Mucosa of rectum (tissue), 2 donors: ENCODE measurements at regions not wholly inside any gene's neighbourhood (a gene's known extent, or its start where the extent isn't known, plus 50 kb on each side); places are given as distances from the start of the nearest gene placed in this dataset.

Experiments
- H3K27ac ChIP-seq, 2 donors: one replicate each; pipeline ENCODE4 v1.7.0; 2013; ENCODE audit warnings: inconsistent platforms in 2 of 2, low read depth in 2 of 2, low read length in 2 of 2
- H3K27me3 ChIP-seq, 2 donors: one replicate each; pipeline ENCODE4 v1.7.0; 2013; ENCODE audit warnings: low read length in 2 of 2; ENCODE audit not compliant: control insufficient read depth in 2 of 2, insufficient read depth in 2 of 2
- H3K36me3 ChIP-seq, 2 donors: one replicate each; pipeline ENCODE4 v1.7.0; 2013; ENCODE audit warnings: low read length in 2 of 2; ENCODE audit not compliant: control insufficient read depth in 2 of 2, insufficient read depth in 2 of 2
- H3K4me1 ChIP-seq, 2 donors: one replicate each; pipeline ENCODE4 v1.7.0; 2013; ENCODE audit warnings: low read length in 2 of 2, mild to moderate bottlenecking in 1 of 2; ENCODE audit not compliant: control insufficient read depth in 2 of 2, insufficient read depth in 2 of 2
- H3K4me3 ChIP-seq, 2 donors: one replicate each; pipeline ENCODE4 v1.7.0; 2013; ENCODE audit warnings: low read length in 2 of 2
- H3K9ac ChIP-seq, 2 donors: one replicate each; pipeline ENCODE4 v1.7.0; 2013; ENCODE audit warnings: low read length in 2 of 2, low read depth in 1 of 2, mild to moderate bottlenecking in 1 of 2
- H3K9me3 ChIP-seq, 2 donors: one replicate each; pipeline ENCODE4 v1.7.0; 2013; ENCODE audit warnings: low read length in 2 of 2; ENCODE audit not compliant: control insufficient read depth in 2 of 2
- donor health status: healthy.
- donor health status: Normal muscosa, but diverticular disease.

DNA sequence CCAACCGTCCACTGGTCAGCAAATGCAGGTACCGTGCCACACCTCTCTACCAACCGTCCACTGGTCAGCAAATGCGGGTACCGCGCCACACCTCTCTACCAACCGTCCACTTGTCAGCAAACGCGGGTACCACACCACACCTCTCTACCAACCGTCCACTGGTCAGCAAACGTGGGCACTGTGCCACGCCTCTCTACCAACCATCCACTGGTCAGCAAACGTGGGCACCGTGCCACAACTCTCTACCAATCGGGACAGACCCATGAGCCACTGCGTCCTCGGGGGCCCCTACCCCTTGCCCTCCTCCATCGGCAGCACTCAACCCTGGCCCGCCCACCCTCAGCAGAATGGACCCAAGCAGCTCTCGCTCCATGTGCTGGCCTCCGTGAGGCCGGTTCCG, 226.4 kb upstream of the SALL3 start:
- no peak overlapping the region for H3K27ac ChIP-seq
- H3K27me3 ChIP-seq: no peaks in the 10 kb centered on the region
- no peak overlapping the region for H3K9ac ChIP-seq
- H3K4me1 ChIP-seq: no peaks in the 10 kb centered on the region
- no peaks in the 10 kb centered on the region for H3K9me3 ChIP-seq
- H3K4me3 ChIP-seq: no peak overlapping the region
- H3K36me3 ChIP-seq: no peaks in the 10 kb centered on the region

DNA sequence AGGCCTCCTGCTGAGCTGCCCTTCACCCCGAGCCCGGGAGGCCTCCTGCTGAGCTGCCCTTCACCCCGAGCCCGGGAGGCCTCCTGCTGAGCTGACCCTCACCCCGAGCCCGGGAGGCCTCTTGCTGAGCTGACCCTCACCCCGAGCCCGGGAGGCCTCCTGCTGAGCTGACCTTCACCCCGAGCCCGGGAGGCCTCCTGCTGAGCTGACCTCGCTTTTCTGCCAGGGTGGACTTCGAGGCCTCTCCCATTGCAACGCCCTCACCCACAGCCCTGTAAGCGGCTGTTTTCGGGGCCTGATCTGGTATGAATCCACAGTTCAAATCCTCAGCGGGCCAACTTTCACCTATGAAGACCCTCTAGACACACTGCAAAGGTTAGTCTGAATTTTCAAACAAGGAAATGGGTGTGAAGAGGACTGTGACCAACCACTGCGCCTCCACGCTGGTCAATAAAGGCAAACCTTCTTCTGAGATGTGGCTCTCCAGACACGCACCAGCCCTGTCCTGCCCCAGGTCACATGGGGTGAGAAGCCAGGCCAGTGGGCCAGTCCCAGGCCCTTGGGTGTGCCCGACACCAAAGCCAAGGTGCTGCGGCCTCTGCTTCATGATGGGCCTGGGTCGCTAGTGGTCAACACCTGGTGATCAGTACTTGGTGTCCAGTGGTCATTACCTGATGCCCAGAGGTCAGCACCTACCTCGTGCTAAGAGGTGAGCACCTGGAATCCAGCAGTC, 225.1 kb upstream of the SALL3 start:
- H3K27me3 ChIP-seq: no peaks in the 10 kb centered on the region
- H3K9me3 ChIP-seq: no peaks in the 10 kb centered on the region
- H3K9ac ChIP-seq: no peak overlapping the region
- no peak overlapping the region for H3K27ac ChIP-seq
- H3K36me3 ChIP-seq: no peaks in the 10 kb centered on the region
- no peaks in the 10 kb centered on the region for H3K4me1 ChIP-seq
- H3K4me3 ChIP-seq: no peak overlapping the region

DNA sequence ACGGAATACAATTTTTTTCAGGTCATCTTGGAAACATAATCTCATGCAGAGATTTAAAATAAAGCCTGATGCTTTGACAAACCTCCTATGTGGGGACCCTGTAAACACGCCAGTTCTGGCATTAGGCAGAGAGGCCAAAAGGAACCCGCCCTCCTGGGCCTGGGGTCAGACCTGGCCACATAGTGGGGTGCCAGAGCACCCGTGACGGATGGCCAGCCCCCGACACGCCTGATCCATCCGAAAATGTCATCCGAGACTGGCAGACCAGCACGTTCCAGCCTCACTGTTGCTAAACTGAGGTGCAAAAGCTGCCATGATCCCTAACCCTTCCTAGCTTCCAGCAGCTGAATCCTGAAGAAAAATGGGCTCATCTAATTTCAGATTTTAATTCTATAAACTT, 222.6 kb upstream of the SALL3 start:
- H3K9ac ChIP-seq: no peak overlapping the region
- no peaks in the 10 kb centered on the region for H3K36me3 ChIP-seq
- H3K4me1 ChIP-seq: no peaks in the 10 kb centered on the region
- no peaks in the 10 kb centered on the region for H3K9me3 ChIP-seq
- H3K27ac ChIP-seq: no peak overlapping the region
- H3K4me3 ChIP-seq: no peak overlapping the region
- no peaks in the 10 kb centered on the region for H3K27me3 ChIP-seq

DNA sequence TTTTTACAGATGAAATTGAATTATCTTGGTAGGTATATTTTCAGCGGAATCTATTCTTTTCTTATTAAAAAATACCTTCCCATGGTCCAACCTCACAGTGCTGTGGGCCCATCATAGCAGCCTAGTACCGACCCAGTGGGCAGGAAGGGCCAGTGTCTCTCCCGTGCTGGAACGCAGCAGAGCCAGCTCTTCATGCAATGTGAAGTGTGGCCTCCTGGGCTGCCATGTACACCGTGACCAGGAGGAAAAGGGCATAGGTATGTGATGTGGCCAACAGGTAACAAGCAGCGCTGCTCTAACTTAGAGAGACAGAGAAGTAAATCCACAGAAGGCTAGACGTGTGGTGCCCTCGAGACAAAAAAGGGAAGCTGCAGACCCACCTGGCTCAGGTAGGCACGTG, 221.1 kb upstream of the SALL3 start:
- Histone ChIP-seq H3K4me3 (no peak overlapping the region), H3K36me3 (no peaks in the 10 kb centered on the region), H3K9me3 (peaks cover 0 to 3% of the 10 kb centered on the region in 2 donors), H3K27ac (no peak overlapping the region), H3K9ac (no peak overlapping the region), H3K27me3 (no peaks in the 10 kb centered on the region), H3K4me1 (no peaks in the 10 kb centered on the region)

DNA sequence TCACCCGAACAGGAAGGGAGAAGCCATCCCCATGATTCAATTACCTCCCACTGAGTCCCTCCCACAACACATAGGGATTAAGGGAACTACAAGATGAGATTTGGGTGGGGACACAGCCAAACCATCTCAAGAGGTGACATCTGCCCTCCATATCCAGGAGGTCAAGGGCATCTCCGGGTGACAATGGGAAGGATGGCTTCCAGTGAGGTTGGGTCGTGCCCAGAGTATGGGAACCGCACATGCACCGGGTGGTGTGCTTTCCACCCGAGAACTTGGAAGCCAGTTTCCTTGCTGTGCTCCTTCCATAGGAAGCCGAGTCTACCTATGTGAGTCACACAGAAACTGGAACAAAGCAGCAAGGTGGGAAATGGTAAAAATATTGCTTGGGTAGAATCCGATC, 216.9 kb upstream of the SALL3 start:
- Histone ChIP-seq H3K4me3 (no peak overlapping the region), H3K9ac (no peak overlapping the region), H3K27me3 (no peaks in the 10 kb centered on the region), H3K36me3 (no peaks in the 10 kb centered on the region), H3K9me3 (peaks cover 0 to 3% of the 10 kb centered on the region in 2 donors), H3K27ac (no peak overlapping the region), H3K4me1 (no peaks in the 10 kb centered on the region)

DNA sequence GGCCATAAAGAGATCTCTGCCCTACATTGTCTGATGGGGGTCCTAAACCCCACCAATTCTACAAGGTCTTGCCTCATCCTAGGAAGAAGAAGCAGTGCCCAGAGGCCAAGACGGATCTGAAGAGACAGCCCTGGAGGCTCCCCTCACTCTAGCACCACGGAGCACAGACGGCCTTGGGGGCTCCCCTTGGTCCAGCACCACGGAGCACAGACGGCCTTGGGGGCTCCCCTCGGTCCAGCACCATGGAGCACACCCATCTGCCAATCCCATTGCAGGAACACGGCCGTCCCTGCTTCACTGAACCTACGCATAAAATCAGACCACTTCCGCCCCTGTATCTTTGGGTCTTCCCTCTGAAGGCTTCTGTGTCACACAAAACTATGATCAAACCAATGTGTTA, 215.1 kb upstream of the SALL3 start:
- H3K9ac ChIP-seq: no peak overlapping the region
- H3K4me1 ChIP-seq: peaks cover 0 to 4% of the 10 kb centered on the region in 2 donors
- no peak overlapping the region for H3K27ac ChIP-seq
- peaks cover 0 to 3% of the 10 kb centered on the region in 2 donors for H3K9me3 ChIP-seq
- H3K4me3 ChIP-seq: no peak overlapping the region
- H3K36me3 ChIP-seq: no peaks in the 10 kb centered on the region
- no peaks in the 10 kb centered on the region for H3K27me3 ChIP-seq

DNA sequence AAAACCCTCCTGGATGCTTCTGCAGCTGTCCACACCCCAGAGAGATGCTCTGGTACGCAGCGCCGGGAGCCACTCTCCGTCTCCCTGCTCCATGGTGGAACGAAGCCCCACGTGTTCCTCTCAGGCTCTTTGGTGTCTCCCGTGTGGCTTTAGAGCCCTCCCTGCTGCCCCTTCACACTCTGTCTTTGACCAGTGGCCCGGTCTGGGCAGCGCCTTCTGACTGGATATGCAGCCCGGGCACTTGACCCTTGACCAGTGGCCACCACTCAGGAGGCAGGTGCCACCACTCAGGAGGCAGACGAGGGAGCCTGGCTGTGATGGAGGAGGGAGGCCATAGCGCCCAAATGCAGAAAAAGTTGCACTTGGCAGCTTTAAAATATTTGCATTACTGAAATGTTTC, 214.5 kb upstream of the SALL3 start:
- H3K9me3 ChIP-seq: peaks cover 0 to 3% of the 10 kb centered on the region in 2 donors
- H3K36me3 ChIP-seq: no peaks in the 10 kb centered on the region
- H3K27ac ChIP-seq: no peak overlapping the region
- peaks cover 0 to 4% of the 10 kb centered on the region in 2 donors for H3K4me1 ChIP-seq
- H3K9ac ChIP-seq: no peak overlapping the region
- H3K4me3 ChIP-seq: no peak overlapping the region
- no peaks in the 10 kb centered on the region for H3K27me3 ChIP-seq

DNA sequence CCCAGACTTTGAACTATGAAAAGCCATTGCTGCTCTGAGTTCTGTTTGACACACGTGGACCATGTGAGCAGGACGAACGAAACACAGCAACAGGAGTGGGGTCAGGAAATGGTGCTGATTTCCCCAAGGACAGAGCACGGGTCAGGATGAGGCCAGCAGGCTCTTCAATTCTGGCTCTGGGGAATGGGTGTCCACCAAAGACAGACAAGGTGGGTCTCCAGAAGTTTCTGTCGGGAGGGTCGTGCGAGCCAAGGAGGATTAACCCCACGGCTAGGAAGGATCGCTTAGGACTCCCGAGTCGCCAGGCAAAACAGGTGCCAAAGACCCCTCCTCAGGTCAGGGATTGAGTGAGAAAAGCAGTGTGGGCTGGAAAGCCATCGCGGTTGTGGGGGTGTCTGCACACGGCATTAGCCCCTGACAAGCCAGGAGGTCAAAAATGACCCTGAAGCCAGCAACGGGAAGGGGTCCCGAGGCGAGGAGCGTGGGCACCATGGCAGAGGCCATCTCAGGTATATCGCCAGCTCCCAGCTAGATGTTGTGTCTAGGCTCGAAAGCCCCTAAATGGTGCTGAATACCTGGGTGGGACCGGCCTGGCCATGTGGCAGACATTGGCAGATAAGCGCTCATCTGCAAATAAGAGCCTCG, 213.9 kb upstream of the SALL3 start:
- H3K36me3 ChIP-seq: no peaks in the 10 kb centered on the region
- H3K4me3 ChIP-seq: no peak overlapping the region
- no peak overlapping the region for H3K9ac ChIP-seq
- no peak overlapping the region for H3K27ac ChIP-seq
- H3K27me3 ChIP-seq: no peaks in the 10 kb centered on the region
- peaks cover 0 to 3% of the 10 kb centered on the region in 2 donors for H3K9me3 ChIP-seq
- H3K4me1 ChIP-seq: peaks cover 0 to 4% of the 10 kb centered on the region in 2 donors

DNA sequence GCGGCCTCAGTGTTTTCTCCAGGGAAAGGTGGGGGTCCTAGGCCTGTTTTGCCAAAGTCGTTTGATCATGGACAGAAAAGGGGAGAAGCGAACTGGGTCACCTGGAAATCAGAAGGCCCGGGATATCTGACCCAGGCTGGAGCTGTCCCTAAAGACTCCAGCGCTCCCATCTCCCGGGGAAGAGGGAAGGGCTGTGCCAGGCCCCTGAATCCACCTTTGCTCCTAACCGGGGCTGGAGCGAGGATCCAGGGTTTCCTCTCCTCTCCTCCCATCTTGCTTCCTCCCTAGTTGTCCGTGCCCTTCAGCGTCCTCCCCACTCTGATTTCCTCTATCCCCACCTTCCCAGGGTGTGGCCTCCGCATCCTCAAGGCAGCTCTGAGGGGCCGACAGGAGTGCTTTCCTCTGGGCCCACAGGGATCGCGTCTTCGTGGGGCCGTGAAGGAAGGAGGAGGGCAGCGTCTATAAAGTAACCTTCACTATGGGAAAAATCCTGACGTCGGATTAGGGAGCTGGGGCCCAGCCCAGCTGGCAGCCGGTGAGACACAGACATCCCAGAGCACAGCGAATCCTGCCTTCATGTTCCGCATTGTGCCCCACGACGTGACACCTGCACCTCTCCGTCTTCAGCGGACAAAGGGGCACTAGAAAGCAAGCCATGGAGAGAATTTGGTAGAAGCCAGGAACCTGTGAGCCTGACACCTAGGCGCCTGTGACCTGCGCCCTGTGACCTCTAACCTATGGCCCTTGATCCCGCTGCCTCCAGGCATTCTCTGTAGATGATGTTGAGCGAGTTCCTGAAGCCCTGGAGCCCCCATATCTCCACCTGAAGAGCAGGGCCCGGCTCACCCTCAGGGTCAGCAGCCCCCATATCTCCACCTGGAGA, 212.7 kb upstream of the SALL3 start:
- no peaks in the 10 kb centered on the region for H3K27me3 ChIP-seq
- H3K9ac ChIP-seq: no peak overlapping the region
- no peak overlapping the region for H3K27ac ChIP-seq
- peaks cover 0 to 3% of the 10 kb centered on the region in 2 donors for H3K9me3 ChIP-seq
- no peak overlapping the region for H3K4me3 ChIP-seq
- H3K4me1 ChIP-seq: peaks cover 0 to 4% of the 10 kb centered on the region in 2 donors
- no peaks in the 10 kb centered on the region for H3K36me3 ChIP-seq

DNA sequence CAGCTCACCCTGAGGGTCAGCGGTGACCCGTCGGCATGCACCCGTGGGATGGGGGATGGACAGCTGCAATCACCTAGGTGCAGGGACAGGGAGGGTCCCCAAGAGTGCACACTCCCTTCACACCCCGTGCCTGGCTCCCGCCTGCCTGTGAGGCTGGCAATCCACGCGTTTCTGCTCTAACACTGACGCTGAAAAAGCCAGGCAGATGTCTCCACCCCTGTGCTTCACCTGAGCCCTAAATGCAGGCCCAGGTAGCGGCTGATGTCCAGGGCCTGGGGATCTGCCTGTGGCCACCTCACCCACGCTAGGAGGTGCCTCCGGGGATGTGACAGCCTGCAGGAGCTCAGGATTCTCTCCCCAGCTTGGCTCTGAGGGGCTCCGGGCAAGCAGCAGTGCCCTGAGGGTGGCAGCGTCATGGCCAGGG, 212.0 kb upstream of the SALL3 start:
- Histone ChIP-seq H3K4me1 (peaks cover 0 to 4% of the 10 kb centered on the region in 2 donors), H3K9me3 (peaks cover 0 to 2% of the 10 kb centered on the region in 2 donors), H3K27ac (no peak overlapping the region), H3K9ac (no peak overlapping the region), H3K4me3 (no peak overlapping the region), H3K27me3 (no peaks in the 10 kb centered on the region), H3K36me3 (no peaks in the 10 kb centered on the region)
